ENCODE measurements at regions not wholly inside any gene's neighbourhood (a gene's known extent, or its start where the extent isn't known, plus 50 kb on each side); places are given as distances from the start of the nearest gene placed in this dataset.

DNA sequence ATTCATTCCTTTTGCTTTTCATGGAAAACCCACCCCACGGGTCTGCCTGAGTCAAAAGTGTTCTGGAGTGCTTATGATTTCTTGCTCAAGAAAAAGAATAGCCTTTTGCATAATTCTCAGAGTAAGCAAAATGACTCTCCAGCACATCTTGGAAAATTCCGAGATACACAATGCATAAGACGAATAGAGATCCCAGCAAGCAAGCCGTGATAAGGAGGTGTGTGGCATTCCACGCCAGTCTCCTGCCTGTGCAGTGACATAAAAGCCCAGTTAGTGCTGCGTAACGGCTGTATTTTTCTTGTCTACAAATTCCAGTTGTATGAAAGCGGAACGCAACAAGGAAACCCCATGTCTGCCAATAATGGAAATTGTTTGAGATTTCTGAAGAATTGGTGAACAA lies 237.9 kb upstream of the GATB start:
- TF ChIP-seq NFIC (IDR thresholded peaks at IDR 0.05) (no peak), EP300 (IDR thresholded peaks at IDR 0.05; ENCODE audit: borderline replicate concordance) (no peak), CREB1 (IDR thresholded peaks at IDR 0.05; ENCODE audit: low read depth) (no peak), EGR1 (IDR thresholded peaks at IDR 0.05) (no peak), TAF1 (IDR thresholded peaks at IDR 0.05; ENCODE audit: low read depth) (no peak), TCF12 (IDR thresholded peaks at IDR 0.05; ENCODE audit: low read depth) (no peak), TEAD4 (IDR thresholded peaks at IDR 0.05) (no peak), ZBTB7A (IDR thresholded peaks at IDR 0.05; ENCODE audit: low read depth) (no peak)
- TF ChIP-seq, protein P1, sequence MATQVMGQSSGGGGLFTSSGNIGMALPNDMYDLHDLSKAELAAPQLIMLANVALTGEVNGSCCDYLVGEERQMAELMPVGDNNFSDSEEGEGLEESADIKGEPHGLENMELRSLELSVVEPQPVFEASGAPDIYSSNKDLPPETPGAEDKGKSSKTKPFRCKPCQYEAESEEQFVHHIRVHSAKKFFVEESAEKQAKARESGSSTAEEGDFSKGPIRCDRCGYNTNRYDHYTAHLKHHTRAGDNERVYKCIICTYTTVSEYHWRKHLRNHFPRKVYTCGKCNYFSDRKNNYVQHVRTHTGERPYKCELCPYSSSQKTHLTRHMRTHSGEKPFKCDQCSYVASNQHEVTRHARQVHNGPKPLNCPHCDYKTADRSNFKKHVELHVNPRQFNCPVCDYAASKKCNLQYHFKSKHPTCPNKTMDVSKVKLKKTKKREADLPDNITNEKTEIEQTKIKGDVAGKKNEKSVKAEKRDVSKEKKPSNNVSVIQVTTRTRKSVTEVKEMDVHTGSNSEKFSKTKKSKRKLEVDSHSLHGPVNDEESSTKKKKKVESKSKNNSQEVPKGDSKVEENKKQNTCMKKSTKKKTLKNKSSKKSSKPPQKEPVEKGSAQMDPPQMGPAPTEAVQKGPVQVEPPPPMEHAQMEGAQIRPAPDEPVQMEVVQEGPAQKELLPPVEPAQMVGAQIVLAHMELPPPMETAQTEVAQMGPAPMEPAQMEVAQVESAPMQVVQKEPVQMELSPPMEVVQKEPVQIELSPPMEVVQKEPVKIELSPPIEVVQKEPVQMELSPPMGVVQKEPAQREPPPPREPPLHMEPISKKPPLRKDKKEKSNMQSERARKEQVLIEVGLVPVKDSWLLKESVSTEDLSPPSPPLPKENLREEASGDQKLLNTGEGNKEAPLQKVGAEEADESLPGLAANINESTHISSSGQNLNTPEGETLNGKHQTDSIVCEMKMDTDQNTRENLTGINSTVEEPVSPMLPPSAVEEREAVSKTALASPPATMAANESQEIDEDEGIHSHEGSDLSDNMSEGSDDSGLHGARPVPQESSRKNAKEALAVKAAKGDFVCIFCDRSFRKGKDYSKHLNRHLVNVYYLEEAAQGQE (IDR thresholded peaks at IDR 0.05; ENCODE audit: low read depth): no peak
- TF ChIP-seq, protein P2, sequence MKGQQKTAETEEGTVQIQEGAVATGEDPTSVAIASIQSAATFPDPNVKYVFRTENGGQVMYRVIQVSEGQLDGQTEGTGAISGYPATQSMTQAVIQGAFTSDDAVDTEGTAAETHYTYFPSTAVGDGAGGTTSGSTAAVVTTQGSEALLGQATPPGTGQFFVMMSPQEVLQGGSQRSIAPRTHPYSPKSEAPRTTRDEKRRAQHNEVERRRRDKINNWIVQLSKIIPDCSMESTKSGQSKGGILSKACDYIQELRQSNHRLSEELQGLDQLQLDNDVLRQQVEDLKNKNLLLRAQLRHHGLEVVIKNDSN (IDR thresholded peaks at IDR 0.05): no peak

- TF ChIP-seq MAX (IDR thresholded peaks at IDR 0.05): no peak
These were observed 236.7 kb upstream of the GATB start for GRCh38 chr4:151997461-151997860.

DNA sequence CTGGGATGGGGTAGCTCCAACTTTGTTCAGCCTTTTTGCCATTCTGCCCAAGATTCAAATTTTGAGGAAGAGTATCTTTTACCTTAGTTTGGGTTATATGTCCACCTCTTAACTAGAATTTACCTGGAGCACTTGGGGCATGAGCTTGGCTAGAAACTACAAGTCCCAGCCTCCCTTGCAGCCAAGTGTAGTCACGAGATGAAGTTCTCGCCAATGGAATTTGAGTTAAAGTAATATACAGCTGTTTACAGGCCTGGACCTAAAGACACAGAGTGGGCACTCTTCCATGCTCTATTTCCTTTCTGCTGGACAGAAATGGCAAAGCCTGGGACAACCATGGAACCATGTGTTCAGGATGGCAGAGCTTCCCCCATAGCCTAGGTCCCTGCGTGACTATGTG lies 233.6 kb upstream of the GATB start:
- TF ChIP-seq, protein P2 (IDR thresholded peaks at IDR 0.05): peak; percentile 65
- TF ChIP-seq EGR1 (IDR thresholded peaks at IDR 0.05): no peak

DNA sequence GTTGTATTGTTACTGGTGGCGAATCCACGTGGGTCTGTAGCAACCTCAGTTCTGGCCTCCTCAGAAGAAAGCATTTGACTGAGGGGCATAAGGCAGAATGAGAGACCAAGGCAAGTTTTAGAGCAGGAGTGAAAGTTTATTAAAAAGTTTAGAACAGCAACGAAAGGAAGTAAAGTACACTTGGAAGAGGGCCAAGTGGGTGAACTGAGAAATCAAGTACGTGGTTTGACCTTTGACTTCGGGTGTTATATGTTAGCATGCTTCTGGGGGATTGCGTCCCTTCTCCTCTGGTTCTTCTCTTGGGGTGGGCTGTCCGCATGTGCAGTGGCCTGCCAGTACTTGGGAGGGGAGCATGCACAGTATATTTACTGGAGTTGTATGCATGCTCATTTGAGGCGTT lies 232.7 kb upstream of the GATB start:
- no peak for TF ChIP-seq CREB1 (IDR thresholded peaks at IDR 0.05; ENCODE audit: low read depth)
- no peak for TF ChIP-seq CEBPB (IDR thresholded peaks at IDR 0.05)
- no peak for TF ChIP-seq EGR1 (IDR thresholded peaks at IDR 0.05)
- TF ChIP-seq TAF1 (IDR thresholded peaks at IDR 0.05; ENCODE audit: low read depth): no peak
- TF ChIP-seq, protein P1 (IDR thresholded peaks at IDR 0.05; ENCODE audit: low read depth): no peak
- no peak for TF ChIP-seq NFIC (IDR thresholded peaks at IDR 0.05)
- no peak for TF ChIP-seq FOXM1 (IDR thresholded peaks at IDR 0.05; ENCODE audit: borderline replicate concordance, low read depth)
- TF ChIP-seq ZBTB7A (IDR thresholded peaks at IDR 0.05; ENCODE audit: low read depth): no peak

DNA sequence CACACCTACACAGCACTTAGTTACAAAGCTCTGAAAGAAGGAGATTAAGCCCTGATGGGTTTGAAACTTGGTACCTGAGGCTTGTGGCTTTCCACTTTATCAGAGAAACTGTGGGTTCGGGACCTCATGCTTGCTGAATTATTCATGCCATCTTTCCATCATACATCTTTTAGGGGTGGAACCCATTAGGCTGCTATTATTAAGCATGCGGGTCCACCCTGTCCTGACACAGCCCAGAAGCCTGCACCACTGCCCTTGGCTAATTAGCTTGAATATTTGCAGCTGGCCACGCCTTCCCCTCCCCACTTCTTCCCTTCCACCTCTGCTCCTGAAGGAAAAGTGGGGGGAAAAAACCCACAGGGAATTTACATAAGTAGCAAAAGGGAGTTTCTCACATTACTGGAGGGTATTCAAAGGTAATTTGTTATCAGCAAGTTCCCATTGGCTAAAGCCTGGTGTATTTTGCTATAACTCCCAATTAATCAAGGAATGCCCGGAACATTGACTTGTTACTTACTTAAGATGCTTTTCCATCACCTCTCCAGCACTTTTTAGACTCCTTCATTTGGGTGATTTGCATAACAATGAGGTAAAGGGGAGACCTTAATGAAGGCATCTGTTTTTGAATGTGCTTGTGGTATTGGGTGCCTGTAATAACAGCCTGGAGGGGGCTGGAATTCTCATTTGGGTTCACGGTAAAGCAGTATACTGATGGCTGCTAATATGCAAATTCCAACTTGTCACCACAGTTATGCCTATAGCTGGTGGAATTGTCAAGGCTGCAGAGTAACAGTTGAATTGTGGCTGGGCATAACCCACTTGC lies 231.7 kb upstream of the GATB start:
- TF ChIP-seq EP300 (IDR thresholded peaks at IDR 0.05; ENCODE audit: borderline replicate concordance): no peak

DNA sequence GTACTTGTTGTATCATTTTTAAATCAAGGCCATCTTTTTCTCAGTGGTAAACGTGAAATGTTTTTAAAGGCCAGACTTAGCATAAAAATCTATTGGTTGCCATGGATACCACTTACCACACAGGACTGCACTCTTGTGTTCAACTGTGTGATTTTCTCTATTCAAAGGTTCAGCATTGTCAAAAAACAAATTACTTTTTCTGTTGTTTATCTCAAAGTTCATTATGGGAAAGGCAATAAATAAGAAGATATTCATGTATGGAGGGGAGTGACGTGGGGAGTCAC lies 231.0 kb upstream of the GATB start:
- TF ChIP-seq, protein P1 (IDR thresholded peaks at IDR 0.05; ENCODE audit: low read depth): no peak
- TF ChIP-seq CREB1 (IDR thresholded peaks at IDR 0.05; ENCODE audit: low read depth): no peak
- no peak for TF ChIP-seq EP300 (IDR thresholded peaks at IDR 0.05; ENCODE audit: borderline replicate concordance)
- TF ChIP-seq MAX (IDR thresholded peaks at IDR 0.05): no peak
- TF ChIP-seq TEAD4 (IDR thresholded peaks at IDR 0.05): no peak
- TF ChIP-seq EGR1 (IDR thresholded peaks at IDR 0.05): no peak
- no peak for TF ChIP-seq TCF12 (IDR thresholded peaks at IDR 0.05; ENCODE audit: low read depth)
